Esophagus squamous epithelium (tissue), 5 donors: ENCODE measurements at regions not wholly inside any gene's neighbourhood (a gene's known extent, or its start where the extent isn't known, plus 50 kb on each side); places are given as distances from the start of the nearest gene placed in this dataset.

Experiments used
- DNase-seq: peaks from one replicate; lab custom pipeline; 2025; lab: John Stamatoyannopoulos, UW
- H3K27ac ChIP-seq, 4 donors: fragments of 200-600 bp; sonication (generic); one replicate each; pipeline ENCODE4 v1.5.1; 2016 to 2019; ENCODE audit warnings: mild to moderate bottlenecking in 1 of 4
- H3K27me3 ChIP-seq, 4 donors: fragments of 200-600 bp; sonication (generic); 1 replicate in 3 of 4; 2 replicates in 1 of 4; pipeline versions ENCODE4 v1.5.1 to v1.6.0; 2017 to 2021; ENCODE audit warnings: antibody characterized with exemption in 1 of 4
- H3K36me3 ChIP-seq, 3 donors: fragments of 200-600 bp; sonication (generic); one replicate each; pipeline ENCODE4 v1.5.1; 2016 to 2019
- H3K4me1 ChIP-seq, 3 donors: fragments of 200-600 bp; sonication (generic); one replicate each; pipeline ENCODE4 v1.5.1; 2017 to 2019
- H3K4me3 ChIP-seq, 4 donors: fragments of 200-600 bp; sonication (generic); 1 replicate in 3 of 4; 2 replicates in 1 of 4; pipeline ENCODE4 v1.5.1; 2016 to 2019; ENCODE audit warnings: mild to moderate bottlenecking in 2 of 4, moderate library complexity in 1 of 4
- H3K9me3 ChIP-seq, 3 donors: fragments of 200-600 bp; sonication (generic); one replicate each; pipeline ENCODE4 v1.5.1; 2016 to 2019
- CTCF ChIP-seq, 6 experiments: fragments of 450-650 bp in 4 of 6; fragments of 200-600 bp in 2 of 6; sonication (generic) in 2 of 6; IDR thresholded peaks; one replicate each; pipeline ENCODE4 v1.5.1; 2016 to 2019; ENCODE audit warnings: antibody characterized with exemption in 6 of 6, mild to moderate bottlenecking in 4 of 6, moderate library complexity in 4 of 6
- POLR2A ChIP-seq, 4 donors: fragments of 450-650 bp; IDR thresholded peaks; one replicate each; pipeline ENCODE4 v1.6.1; 2017; ENCODE audit warnings: antibody characterized with exemption in 4 of 4, mild to moderate bottlenecking in 4 of 4, moderate library complexity in 3 of 4
- WGBS, 2 donors: methylation state at CpG; one replicate each; pipeline ENCODE4 v1.1.5; 2018; 5-methylcytosine and 5-hydroxymethylcytosine counted together
- intact Hi-C: fragments of 100-400 bp; cut with DNase I; formaldehyde crosslinking; loops from one replicate; pipeline ENCODE4 v1.15.0; 2022
- donor health status: DM: yes; HTN: yes; CAD: no.

DNA sequence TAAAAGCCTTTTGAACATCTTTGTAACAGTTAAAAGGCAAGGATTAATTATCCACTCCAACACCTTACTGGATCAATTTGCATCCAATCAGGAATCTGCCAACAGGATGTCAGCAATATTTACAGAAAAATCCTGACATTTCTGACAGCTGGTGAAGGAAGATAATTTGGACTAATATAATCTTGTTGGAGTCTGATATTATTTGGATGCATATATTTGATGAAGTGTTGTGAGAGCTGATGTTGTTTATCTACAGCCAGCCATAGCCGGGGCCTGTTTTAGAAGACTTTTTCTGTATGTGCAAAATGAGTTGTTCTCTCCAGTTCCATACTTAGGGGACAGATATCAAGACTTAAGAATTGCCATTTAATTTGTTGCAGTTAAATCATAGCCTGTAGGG lies 91.1 kb downstream of the GPR37 start:
- Histone ChIP-seq H3K9me3 (no peaks in the 10 kb centered on the region), H3K36me3 (no peaks in the 10 kb centered on the region), H3K27ac (no peak overlapping the region), H3K4me3 (no peak overlapping the region), H3K27me3 (no peaks in the 10 kb centered on the region), H3K4me1 (no peaks in the 10 kb centered on the region)
- intact Hi-C loops = no loop called here
- TF ChIP-seq POLR2A (IDR thresholded peaks at IDR 0.05) (no peak), CTCF (IDR thresholded peaks at IDR 0.05) (no peak)
- WGBS, 2 donors = 81 to 86% methylated on average over 1 of the region's 1 CpG
- no peak for DNase-seq

- no peaks in the 10 kb centered on the region for H3K9me3 ChIP-seq
- no peak for TF ChIP-seq CTCF (IDR thresholded peaks at IDR 0.05)
- no peak for TF ChIP-seq POLR2A (IDR thresholded peaks at IDR 0.05)
- WGBS, 2 donors = 53 to 66% methylated on average over 1 of the region's 1 CpG
- no peak for DNase-seq
- H3K36me3 ChIP-seq = no peaks in the 10 kb centered on the region
- H3K27me3 ChIP-seq = no peaks in the 10 kb centered on the region
- intact Hi-C loops = no loop called here
- H3K27ac ChIP-seq = no peak overlapping the region
- no peaks in the 10 kb centered on the region for H3K4me1 ChIP-seq
- no peak overlapping the region for H3K4me3 ChIP-seq
These were observed 93.6 kb downstream of the GPR37 start for GRCh38 chr7:124672011-124672410.

DNA sequence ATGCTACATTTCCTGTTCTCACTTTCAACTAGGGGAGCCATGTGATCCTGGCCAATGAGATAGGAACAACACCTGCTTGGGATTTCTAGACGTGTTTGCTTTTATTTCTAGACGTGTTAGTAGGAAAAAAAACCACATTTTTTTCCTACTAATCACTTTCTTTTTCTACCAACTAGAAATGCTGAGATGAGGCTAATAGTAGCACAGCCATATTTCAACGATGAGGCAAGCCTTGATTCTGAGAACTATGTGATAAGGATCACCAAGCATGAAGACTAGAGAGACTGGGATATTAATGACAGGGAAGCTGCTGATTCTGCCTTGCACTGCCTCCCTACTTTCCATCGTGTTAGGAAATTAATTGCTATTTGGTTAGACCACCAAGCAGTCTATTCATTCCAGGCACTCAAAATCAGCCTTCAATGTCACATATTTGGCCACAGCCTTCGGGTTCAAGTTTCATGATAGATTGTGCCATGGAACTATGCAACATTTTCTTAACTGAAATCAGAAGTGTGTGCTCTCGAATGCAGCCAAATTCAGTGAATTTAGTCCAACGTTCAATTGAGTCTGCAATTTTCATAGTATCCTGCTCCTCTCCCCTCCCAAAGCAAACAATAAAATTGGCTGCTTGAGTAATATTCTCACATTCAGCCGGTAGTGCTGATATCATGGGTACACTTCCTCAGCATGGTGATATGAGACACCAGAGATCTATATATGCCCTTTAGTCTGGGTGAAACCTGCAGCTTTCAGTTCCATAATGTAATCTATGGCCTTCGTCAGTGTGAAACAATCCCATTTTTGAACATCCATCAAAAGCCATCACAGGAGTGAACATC lies 98.1 kb downstream of the GPR37 start:
- H3K4me1 ChIP-seq = no peaks in the 10 kb centered on the region
- H3K9me3 ChIP-seq = no peaks in the 10 kb centered on the region
- no peak overlapping the region for H3K4me3 ChIP-seq
- DNase-seq = no peak
- H3K27me3 ChIP-seq = no peaks in the 10 kb centered on the region
- H3K36me3 ChIP-seq = no peaks in the 10 kb centered on the region
- H3K27ac ChIP-seq = no peak overlapping the region
- intact Hi-C loops = no loop called here
- WGBS, 2 donors = 50 to 53% methylated on average over 9 of the region's 9 CpGs
- TF ChIP-seq CTCF (IDR thresholded peaks at IDR 0.05) = no peak
- no peak for TF ChIP-seq POLR2A (IDR thresholded peaks at IDR 0.05)

- Histone ChIP-seq H3K4me3 (no peak overlapping the region), H3K9me3 (no peaks in the 10 kb centered on the region), H3K4me1 (no peaks in the 10 kb centered on the region), H3K27ac (no peak overlapping the region), H3K36me3 (no peaks in the 10 kb centered on the region), H3K27me3 (no peaks in the 10 kb centered on the region)
- TF ChIP-seq POLR2A (IDR thresholded peaks at IDR 0.05) = no peak
- no peak for TF ChIP-seq CTCF (IDR thresholded peaks at IDR 0.05)
- no peak for DNase-seq
- intact Hi-C loops = no loop called here
These were observed 102.7 kb downstream of the GPR37 start for GRCh38 chr7:124662937-124663336.

- WGBS, 2 donors = 52 to 70% methylated on average over 4 of the region's 4 CpGs
- Histone ChIP-seq H3K27ac (no peak overlapping the region), H3K4me3 (no peak overlapping the region), H3K27me3 (no peaks in the 10 kb centered on the region), H3K36me3 (no peaks in the 10 kb centered on the region), H3K4me1 (no peaks in the 10 kb centered on the region), H3K9me3 (no peaks in the 10 kb centered on the region)
- DNase-seq = no peak
- intact Hi-C loops = no loop called here
- TF ChIP-seq CTCF (IDR thresholded peaks at IDR 0.05) (no peak), POLR2A (IDR thresholded peaks at IDR 0.05) (no peak)
These were observed 103.2 kb downstream of the GPR37 start for GRCh38 chr7:124662372-124662771.
